C4-2B (cell line): ENCODE measurements at regions not wholly inside any gene's neighbourhood (a gene's known extent, or its start where the extent isn't known, plus 50 kb on each side); places are given as distances from the start of the nearest gene placed in this dataset.

Experiments
- H3K27ac ChIP-seq: fragments of 450-650 bp; 2 replicates; pipeline ENCODE4 v1.5.1; 2017
- ZFX ChIP-seq: fragments of 450-650 bp; IDR thresholded peaks from 2 replicates; pipeline ENCODE4 v1.6.1; 2017
- TF ChIP-seq, protein P1 (sequence below): fragments of 450-650 bp; conservative IDR thresholded peaks from 2 replicates; pipeline ENCODE4 v1.5.1; 2017; ENCODE audit warnings: mild to moderate bottlenecking

DNA sequence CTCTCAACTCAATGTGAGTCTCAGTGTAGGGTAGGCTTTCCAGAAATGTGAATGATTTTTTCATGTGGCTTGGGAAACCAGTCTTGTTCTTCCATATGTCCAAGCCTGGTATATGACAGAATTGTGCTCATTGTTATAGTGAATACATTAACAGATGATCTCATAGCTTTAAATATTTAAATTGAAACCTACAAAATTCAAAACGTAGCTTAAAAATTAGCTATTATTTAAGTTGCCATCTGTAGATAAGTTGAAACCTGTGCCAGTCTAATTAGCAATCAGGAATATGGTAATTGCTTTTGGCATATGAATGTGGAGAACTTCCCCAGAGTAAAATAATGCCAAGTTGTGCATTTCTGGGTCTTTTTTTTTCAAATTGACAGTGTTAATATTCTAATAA is 891.6 kb upstream of the SEL1L start:
- no peak overlapping the region for H3K27ac ChIP-seq
- TF ChIP-seq, protein P1, sequence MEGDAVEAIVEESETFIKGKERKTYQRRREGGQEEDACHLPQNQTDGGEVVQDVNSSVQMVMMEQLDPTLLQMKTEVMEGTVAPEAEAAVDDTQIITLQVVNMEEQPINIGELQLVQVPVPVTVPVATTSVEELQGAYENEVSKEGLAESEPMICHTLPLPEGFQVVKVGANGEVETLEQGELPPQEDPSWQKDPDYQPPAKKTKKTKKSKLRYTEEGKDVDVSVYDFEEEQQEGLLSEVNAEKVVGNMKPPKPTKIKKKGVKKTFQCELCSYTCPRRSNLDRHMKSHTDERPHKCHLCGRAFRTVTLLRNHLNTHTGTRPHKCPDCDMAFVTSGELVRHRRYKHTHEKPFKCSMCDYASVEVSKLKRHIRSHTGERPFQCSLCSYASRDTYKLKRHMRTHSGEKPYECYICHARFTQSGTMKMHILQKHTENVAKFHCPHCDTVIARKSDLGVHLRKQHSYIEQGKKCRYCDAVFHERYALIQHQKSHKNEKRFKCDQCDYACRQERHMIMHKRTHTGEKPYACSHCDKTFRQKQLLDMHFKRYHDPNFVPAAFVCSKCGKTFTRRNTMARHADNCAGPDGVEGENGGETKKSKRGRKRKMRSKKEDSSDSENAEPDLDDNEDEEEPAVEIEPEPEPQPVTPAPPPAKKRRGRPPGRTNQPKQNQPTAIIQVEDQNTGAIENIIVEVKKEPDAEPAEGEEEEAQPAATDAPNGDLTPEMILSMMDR = no peak
- TF ChIP-seq ZFX = no peak

DNA sequence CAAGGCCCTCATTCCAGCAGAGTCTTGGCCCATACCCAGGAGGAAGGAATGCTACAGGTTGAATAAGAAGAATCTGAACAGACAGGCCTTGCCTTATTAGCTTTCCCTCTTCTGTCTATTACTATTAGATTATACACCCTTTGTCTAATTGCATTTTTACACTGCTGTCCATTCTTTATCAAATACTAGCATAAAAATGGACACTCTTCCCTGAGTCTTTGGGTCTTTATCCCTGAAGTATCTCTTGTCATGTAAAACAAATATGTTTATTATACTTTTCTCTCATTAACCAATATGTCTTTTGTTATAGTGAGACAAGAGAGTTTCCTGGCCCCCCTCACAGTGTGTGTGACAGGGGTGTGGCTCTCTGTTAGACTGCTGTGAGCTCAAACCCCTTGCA is 897.4 kb upstream of the SEL1L start:
- no peak overlapping the region for H3K27ac ChIP-seq
- TF ChIP-seq ZFX = no peak
- TF ChIP-seq, protein P1 = no peak

DNA sequence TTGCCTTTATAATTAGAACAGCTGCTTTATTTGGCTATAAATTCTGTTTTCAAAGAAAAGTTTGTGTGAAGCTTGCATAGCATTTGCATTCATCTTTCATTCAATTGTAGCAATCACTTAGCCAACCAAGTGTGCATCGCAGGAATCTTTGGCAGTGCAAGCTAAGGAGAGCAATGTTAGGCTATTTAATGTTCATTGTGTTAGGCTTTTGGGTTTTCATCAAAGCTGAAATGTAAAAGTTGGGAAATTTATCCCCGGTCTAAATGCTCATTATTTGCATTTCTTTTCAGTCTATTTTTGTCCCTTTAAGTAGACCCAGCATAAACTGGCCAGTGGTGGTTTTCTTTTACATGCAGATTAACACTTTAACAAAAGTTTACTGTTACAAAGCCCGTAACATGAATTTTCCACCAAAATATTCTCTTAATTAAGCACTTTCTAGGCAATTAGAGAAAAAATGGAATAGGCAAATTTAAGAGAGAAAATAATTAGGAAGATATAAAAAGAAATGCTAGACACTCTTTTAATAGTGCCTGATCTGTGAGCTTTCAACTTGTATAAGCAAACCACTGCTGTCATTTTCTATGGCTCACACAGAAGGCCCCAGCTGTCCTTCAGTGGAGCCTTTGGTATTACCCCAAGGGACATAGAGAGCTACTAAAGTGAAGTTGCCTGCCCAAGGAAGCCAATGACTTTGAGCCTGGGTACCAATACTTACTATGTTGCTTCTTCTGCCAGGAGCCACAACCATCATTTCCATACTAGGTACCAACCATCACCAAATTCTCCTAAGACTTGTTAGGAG is 898.9 kb upstream of the SEL1L start:
- H3K27ac ChIP-seq = no peak overlapping the region
- TF ChIP-seq ZFX = no peak
- TF ChIP-seq, protein P1 = no peak

DNA sequence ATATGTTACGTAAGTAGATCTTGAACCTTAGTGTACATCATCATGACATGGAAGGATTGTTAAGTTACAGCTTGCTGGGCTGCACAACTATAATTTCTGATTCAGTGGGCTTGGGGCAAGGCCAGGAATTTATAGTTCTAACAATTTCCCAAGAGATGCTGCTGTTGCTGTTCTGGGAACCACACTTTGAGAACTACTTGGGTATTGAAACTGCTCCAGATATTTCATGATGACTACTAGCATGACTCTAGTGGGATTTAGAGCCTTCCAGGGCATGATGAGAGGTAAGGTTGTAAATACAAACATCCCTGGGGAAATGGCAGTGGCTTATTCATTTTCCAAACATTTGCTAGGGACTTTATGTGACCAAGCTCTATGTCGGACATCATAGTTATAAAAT is 904.8 kb upstream of the SEL1L start:
- no peak overlapping the region for H3K27ac ChIP-seq
- TF ChIP-seq, protein P1 = no peak

DNA sequence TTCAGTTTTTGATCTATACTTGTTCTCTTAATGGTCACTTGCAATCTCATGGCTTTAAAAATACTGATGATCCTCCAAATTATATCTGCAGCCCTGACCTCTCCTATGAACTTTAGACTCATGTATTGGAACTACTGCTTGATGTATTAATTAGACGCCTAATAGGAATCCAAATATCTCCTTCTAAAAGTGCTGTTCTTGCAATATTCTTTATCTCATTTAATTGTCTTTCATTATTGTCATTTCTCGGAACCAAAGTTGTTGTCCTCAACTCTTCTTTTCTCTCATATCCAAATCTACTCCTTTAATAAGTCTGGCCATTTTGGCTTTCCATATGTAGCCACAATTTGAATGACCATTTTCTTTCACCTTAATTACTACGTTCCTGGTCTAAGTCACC is 907.6 kb upstream of the SEL1L start:
- TF ChIP-seq, protein P1 = no peak
- TF ChIP-seq ZFX = no peak
- H3K27ac ChIP-seq = no peak overlapping the region

DNA sequence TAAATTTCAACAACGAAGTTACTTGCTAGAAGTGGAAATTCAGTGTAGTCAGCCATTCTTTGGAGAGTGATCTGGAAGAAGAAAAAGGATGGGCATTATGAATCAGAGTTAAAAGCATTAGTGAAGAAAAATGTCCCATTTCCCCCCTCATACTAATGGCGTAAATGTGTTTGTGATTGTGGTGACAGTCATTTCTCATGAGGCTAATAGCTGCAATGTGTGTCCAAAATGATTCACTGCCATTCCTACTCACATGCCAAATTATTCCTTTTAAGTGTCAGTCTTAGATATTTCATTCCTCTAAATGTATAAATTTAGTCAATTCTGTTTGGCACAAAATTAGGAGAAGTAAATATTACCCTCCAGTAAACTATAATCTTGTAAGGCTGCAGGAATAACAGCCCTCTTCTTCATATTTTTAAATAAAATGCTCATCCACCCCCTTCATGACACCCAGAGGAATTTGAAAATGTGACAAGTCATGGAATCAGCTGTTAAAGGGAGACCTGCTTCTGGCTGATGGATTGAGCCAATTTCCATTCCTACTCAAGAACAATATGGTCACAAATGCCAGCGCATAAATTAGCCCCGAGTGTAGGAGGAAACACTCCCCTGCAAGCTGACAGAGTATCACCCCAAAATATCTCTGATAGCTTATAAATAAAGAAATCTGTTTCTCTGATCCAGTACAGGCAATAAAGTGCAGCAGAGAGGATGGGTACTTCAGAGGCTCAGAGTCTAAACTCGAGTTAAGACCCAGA is 912.3 kb upstream of the SEL1L start:
- no peak for TF ChIP-seq ZFX
- TF ChIP-seq, protein P1 = no peak
- no peak overlapping the region for H3K27ac ChIP-seq

DNA sequence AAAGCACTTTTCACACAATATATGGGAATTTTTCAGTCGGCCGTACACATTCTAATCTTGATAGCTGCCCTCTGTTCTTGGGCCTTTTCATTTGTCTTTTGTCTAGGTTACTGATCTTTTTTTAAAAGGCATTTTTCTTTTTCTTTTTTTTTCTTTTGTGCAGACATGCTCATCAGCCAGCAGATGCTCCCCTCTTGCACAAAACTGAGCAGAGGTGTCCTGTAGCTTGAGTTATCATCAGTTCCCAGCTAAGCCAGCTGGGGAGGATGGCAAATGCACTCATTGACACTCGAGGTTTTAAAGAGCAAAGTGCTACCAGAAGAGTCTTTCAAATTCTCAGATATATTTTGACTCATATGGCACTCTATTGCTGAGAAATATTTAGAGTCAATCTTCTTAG is 913.9 kb upstream of the SEL1L start:
- H3K27ac ChIP-seq = no peak overlapping the region
- TF ChIP-seq, protein P1 = no peak
- no peak for TF ChIP-seq ZFX
